Cardiac fibroblast (primary cell): ENCODE measurements at regions not wholly inside any gene's neighbourhood (a gene's known extent, or its start where the extent isn't known, plus 50 kb on each side); places are given as distances from the start of the nearest gene placed in this dataset.

Source experiments
- DNase-seq, 2 donors: peaks; one replicate each; pipeline versions ENCODE4 v3.0.0 to v3.0.0-alpha.2; 2010; ENCODE audit warnings: low read depth in 2 of 2
- H3K4me3 ChIP-seq, 2 donors: replicated peaks in 1 of 2; 1 replicate in 1 of 2; 2 replicates in 1 of 2; pipeline ENCODE4 v1.5.1; 2011; ENCODE audit warnings: low read depth in 2 of 2, low read length in 2 of 2, mild to moderate bottlenecking in 2 of 2, moderate library complexity in 1 of 2
- CTCF ChIP-seq: IDR thresholded peaks from one replicate; pipeline ENCODE4 v1.5.1; 2011; ENCODE audit warnings: low read depth, mild to moderate bottlenecking, low read length, inconsistent platforms

GRCh38 chr15:95940431-95940985 lies 390.0 kb upstream of the NR2F2 start:
- no peak overlapping the region for H3K4me3 ChIP-seq

GRCh38 chr15:95944193-95944592 lies 386.3 kb upstream of the NR2F2 start:
- no peak for DNase-seq
- no peak for TF ChIP-seq CTCF
- no peak overlapping the region for H3K4me3 ChIP-seq

More at GRCh38 chr15:95940431-95940985, 390.0 kb upstream of the NR2F2 start:
- TF ChIP-seq CTCF: no peak
- DNase-seq: no peak

GRCh38 chr15:95944661-95945255 lies 385.7 kb upstream of the NR2F2 start:
- no peak overlapping the region for H3K4me3 ChIP-seq
- TF ChIP-seq CTCF: no peak

GRCh38 chr15:95946241-95946640 lies 384.3 kb upstream of the NR2F2 start:
- no peak overlapping the region for H3K4me3 ChIP-seq
- DNase-seq: no peak
- no peak for TF ChIP-seq CTCF

More at GRCh38 chr15:95944661-95945255, 385.7 kb upstream of the NR2F2 start:
- DNase-seq: no peak

- no peak for DNase-seq
- no peak for TF ChIP-seq CTCF
- no peak overlapping the region for H3K4me3 ChIP-seq
These were observed 383.6 kb upstream of the NR2F2 start for GRCh38 chr15:95946926-95947325.

GRCh38 chr15:95948411-95948810 lies 382.1 kb upstream of the NR2F2 start:
- no peak for DNase-seq
- H3K4me3 ChIP-seq: no peak overlapping the region
- no peak for TF ChIP-seq CTCF

GRCh38 chr15:95953032-95953431 lies 377.5 kb upstream of the NR2F2 start:
- no peak for DNase-seq
- H3K4me3 ChIP-seq: no peak overlapping the region
- no peak for TF ChIP-seq CTCF
